ENCODE measurements at regions not wholly inside any gene's neighbourhood (a gene's known extent, or its start where the extent isn't known, plus 50 kb on each side); places are given as distances from the start of the nearest gene placed in this dataset.

DNA sequence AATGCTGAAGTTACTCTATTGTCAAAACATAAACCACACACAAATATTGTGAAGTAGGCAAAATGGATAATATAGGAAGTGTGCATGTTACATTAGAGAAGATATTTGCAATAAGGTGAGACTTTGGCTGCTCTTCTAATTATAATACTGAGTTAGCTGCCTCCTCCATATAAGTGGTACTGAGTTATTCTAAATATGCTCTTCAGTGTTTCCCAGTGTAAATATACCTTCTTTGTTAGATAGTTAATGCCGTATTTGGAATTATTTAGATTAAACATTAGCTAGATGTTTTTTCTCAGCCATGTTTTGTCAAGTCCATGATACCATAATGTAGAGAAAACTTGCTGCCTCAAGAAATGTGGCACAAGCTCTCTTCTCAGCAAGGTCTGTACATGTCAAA is 186.4 kb downstream of the PTPRC start:
- no peak overlapping the region for H3K27ac Mint-ChIP-seq
- peaks cover 2% of the 10 kb centered on the region for H3K36me3 Mint-ChIP-seq
- TF ChIP-seq EZH2 (IDR thresholded peaks at IDR 0.05) (no peak), CTCF (IDR thresholded peaks at IDR 0.05) (no peak)
- peaks cover 10% of the 10 kb centered on the region for H3K4me1 Mint-ChIP-seq
- Histone ChIP-seq H3F3A (ENCODE audit: low read depth) (no peaks in the 10 kb centered on the region), H3K4me3 (no peak overlapping the region), H3K4me1 (no peaks in the 10 kb centered on the region), H3K9ac (no peak overlapping the region), H3K79me2 (ENCODE audit: low read depth) (no peaks in the 10 kb centered on the region), H3K9me3 (ENCODE audit: low read depth) (no peaks in the 10 kb centered on the region), H4K20me1 (ENCODE audit: low read depth) (no peaks in the 10 kb centered on the region), H3K27me3 (no peaks in the 10 kb centered on the region), H3K36me3 (no peaks in the 10 kb centered on the region), H3K27ac (no peak overlapping the region), H3K4me2 (no peak overlapping the region), H2AFZ (replicated peaks) (no peak overlapping the region)
- no peaks in the 10 kb centered on the region for H3K9me3 Mint-ChIP-seq
- DNase-seq (ENCODE audit: low spot score) = no peak
- H3K4me3 Mint-ChIP-seq = no peak overlapping the region
- H3K27me3 Mint-ChIP-seq (ENCODE audit: insufficient read depth, low read depth) = no peaks in the 10 kb centered on the region

- Histone ChIP-seq H3K27me3 (no peaks in the 10 kb centered on the region), H3K36me3 (no peaks in the 10 kb centered on the region), H3K79me2 (ENCODE audit: low read depth) (no peaks in the 10 kb centered on the region), H3K4me2 (no peak overlapping the region), H3K9ac (no peak overlapping the region), H3K9me3 (ENCODE audit: low read depth) (no peaks in the 10 kb centered on the region), H3K4me1 (no peaks in the 10 kb centered on the region), H3K4me3 (no peak overlapping the region), H3F3A (ENCODE audit: low read depth) (no peaks in the 10 kb centered on the region), H3K27ac (no peak overlapping the region), H4K20me1 (ENCODE audit: low read depth) (no peaks in the 10 kb centered on the region), H2AFZ (replicated peaks) (no peak overlapping the region)
- Mint-ChIP-seq H3K4me1 (peaks cover 16% of the 10 kb centered on the region), H3K27me3 (ENCODE audit: insufficient read depth, low read depth) (no peaks in the 10 kb centered on the region), H3K27ac (no peak overlapping the region), H3K9me3 (no peaks in the 10 kb centered on the region), H3K4me3 (no peak overlapping the region), H3K36me3 (peaks cover 2% of the 10 kb centered on the region)
- no peak for DNase-seq (ENCODE audit: low spot score)
- TF ChIP-seq CTCF (IDR thresholded peaks at IDR 0.05) (no peak), EZH2 (IDR thresholded peaks at IDR 0.05) (no peak), EZH2phosphoT487 (IDR thresholded peaks at IDR 0.05) (no peak)
Observed at GRCh38 chr1:198829356-198829755, 190.5 kb downstream of the PTPRC start.

DNA sequence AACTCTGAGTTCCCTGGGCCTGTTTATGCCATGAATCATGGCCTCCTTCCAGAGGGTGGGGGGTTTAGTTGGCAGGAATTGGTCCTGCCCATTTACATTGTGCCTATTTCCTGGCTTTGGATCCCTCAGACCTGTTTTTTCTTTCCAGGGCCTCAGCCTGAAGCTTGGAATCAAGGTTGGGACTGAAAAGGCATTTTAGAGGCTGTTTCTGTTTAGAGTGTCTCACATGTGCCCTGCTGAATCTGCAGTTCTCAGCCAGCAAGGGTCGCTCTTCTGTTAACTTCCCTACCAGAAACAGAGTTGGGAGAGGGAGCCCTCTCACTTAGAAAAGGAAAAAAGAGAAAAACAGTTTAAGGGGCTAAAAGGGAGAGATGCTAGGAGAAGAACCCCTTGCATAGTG is 191.1 kb downstream of the PTPRC start:
- no peak overlapping the region for H3K4me3 Mint-ChIP-seq
- no peak overlapping the region for H3K9ac ChIP-seq
- H3K27ac ChIP-seq = no peak overlapping the region
- no peaks in the 10 kb centered on the region for H3K4me1 ChIP-seq
- H3K4me1 Mint-ChIP-seq = peaks cover 16% of the 10 kb centered on the region
- H3K4me2 ChIP-seq = no peak overlapping the region
- H3K27me3 Mint-ChIP-seq (ENCODE audit: insufficient read depth, low read depth) = no peaks in the 10 kb centered on the region
- peak; percentile 51 for DNase-seq (ENCODE audit: low spot score)
- no peaks in the 10 kb centered on the region for H3K36me3 ChIP-seq
- no peak overlapping the region for H2AFZ ChIP-seq (replicated peaks)
- TF ChIP-seq CTCF (IDR thresholded peaks at IDR 0.05) = peak; percentile 49
- TF ChIP-seq EZH2 (IDR thresholded peaks at IDR 0.05) = no peak
- H3K79me2 ChIP-seq (ENCODE audit: low read depth) = no peaks in the 10 kb centered on the region
- H3K27me3 ChIP-seq = no peaks in the 10 kb centered on the region
- H3K4me3 ChIP-seq = no peak overlapping the region
- no peak overlapping the region for H3K27ac Mint-ChIP-seq
- peaks cover 2% of the 10 kb centered on the region for H3K36me3 Mint-ChIP-seq
- no peaks in the 10 kb centered on the region for H3F3A ChIP-seq (ENCODE audit: low read depth)
- no peaks in the 10 kb centered on the region for H4K20me1 ChIP-seq (ENCODE audit: low read depth)
- no peaks in the 10 kb centered on the region for H3K9me3 ChIP-seq (ENCODE audit: low read depth)
- H3K9me3 Mint-ChIP-seq = no peaks in the 10 kb centered on the region

DNA sequence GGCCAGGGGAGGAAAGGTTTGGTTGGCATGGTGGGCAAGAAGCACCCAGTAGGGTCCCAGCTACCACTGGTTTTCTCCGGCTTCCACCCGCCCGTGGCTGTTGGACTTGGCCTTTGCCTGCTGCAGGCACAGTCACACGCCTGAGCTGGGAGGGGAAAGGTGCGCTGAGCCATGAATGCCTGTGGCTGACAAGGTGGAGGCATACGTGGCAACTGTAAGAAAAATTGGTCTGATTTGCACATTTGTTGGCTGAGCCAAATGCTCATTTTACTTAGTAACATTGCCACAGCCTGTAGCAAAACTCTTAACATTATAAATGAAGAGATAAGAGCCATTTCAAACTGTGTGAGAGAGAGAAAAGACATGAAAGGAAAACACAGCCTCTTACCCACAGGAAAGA is 191.6 kb downstream of the PTPRC start:
- H3F3A ChIP-seq (ENCODE audit: low read depth) = no peaks in the 10 kb centered on the region
- H3K27ac Mint-ChIP-seq = no peak overlapping the region
- H3K9me3 Mint-ChIP-seq = no peaks in the 10 kb centered on the region
- H3K79me2 ChIP-seq (ENCODE audit: low read depth) = no peaks in the 10 kb centered on the region
- H3K4me3 Mint-ChIP-seq = no peak overlapping the region
- no peaks in the 10 kb centered on the region for H4K20me1 ChIP-seq (ENCODE audit: low read depth)
- no peaks in the 10 kb centered on the region for H3K4me1 ChIP-seq
- no peak overlapping the region for H3K4me2 ChIP-seq
- H3K36me3 Mint-ChIP-seq = peaks cover 2% of the 10 kb centered on the region
- no peak overlapping the region for H2AFZ ChIP-seq (replicated peaks)
- TF ChIP-seq EZH2phosphoT487 (IDR thresholded peaks at IDR 0.05) (no peak), CTCF (IDR thresholded peaks at IDR 0.05) (no peak), EZH2 (IDR thresholded peaks at IDR 0.05) (no peak)
- no peak for DNase-seq (ENCODE audit: low spot score)
- no peak overlapping the region for H3K9ac ChIP-seq
- H3K36me3 ChIP-seq = no peaks in the 10 kb centered on the region
- no peaks in the 10 kb centered on the region for H3K27me3 Mint-ChIP-seq (ENCODE audit: insufficient read depth, low read depth)
- no peaks in the 10 kb centered on the region for H3K27me3 ChIP-seq
- H3K9me3 ChIP-seq (ENCODE audit: low read depth) = no peaks in the 10 kb centered on the region
- H3K27ac ChIP-seq = no peak overlapping the region
- no peak overlapping the region for H3K4me3 ChIP-seq
- peaks cover 16% of the 10 kb centered on the region for H3K4me1 Mint-ChIP-seq

Data from neural progenitor cell (in vitro differentiated cells).